ENCODE measurements at regions not wholly inside any gene's neighbourhood (a gene's known extent, or its start where the extent isn't known, plus 50 kb on each side); places are given as distances from the start of the nearest gene placed in this dataset.

DNA sequence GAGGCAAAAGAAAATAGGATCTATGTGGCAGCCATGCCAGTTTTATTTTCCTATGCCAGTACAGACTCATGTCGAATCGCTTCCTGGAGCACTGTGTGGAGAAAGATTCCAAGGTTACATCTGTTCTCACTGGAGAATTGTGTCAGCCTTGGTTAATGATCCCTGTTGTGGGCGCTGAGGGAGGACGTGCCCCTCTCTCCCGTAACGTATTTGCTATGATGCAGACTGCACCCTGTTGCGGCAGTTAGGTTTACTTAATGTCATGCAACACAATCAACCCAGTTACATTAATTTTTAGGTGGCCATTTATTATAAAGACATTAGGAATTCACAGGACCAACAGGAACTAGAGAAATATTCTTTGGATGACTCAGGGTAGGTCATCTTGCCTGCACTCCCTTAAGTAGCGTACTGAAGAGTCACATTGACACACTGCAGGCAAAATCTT, 892.9 kb downstream of the EFNB2 start:
- Histone ChIP-seq H3K36me3 (no peaks in the 10 kb centered on the region), H4K20me1 (no peaks in the 10 kb centered on the region), H3K9me3 (no peaks in the 10 kb centered on the region), H3K4me2 (no peak overlapping the region), H3K27ac (no peak overlapping the region), H3K27me3 (no peaks in the 10 kb centered on the region), H3K9ac (no peak overlapping the region), H3K4me1 (no peaks in the 10 kb centered on the region), H3K4me3 (no peak overlapping the region)
- no peak for TF ChIP-seq Cebpa-rat (IDR thresholded peaks at IDR 0.05)

DNA sequence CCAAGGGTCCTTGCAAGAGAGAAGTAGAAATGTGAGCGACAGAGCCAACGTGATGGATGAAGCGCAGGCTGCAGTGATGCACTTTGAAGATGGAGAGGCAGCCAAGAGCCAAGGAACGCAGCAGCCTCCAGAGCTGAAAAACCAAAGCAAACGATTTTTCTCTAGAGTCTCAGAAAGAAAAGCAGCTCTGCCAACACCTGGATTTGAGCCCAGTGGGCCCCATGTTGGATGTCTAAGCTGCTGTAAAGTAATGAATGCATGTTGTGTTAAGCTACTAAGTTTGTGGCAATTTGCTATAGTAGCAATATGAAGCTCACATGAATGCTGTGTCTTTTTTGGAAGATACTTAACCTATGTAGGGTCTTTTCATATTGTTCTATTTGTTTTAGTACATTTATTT, 894.3 kb downstream of the EFNB2 start:
- no peaks in the 10 kb centered on the region for H4K20me1 ChIP-seq
- H3K36me3 ChIP-seq, result no peaks in the 10 kb centered on the region
- no peaks in the 10 kb centered on the region for H3K4me1 ChIP-seq
- H3K4me2 ChIP-seq, result no peak overlapping the region
- H3K9me3 ChIP-seq, result no peaks in the 10 kb centered on the region
- H3K27ac ChIP-seq, result no peak overlapping the region
- H3K9ac ChIP-seq, result no peak overlapping the region
- H3K27me3 ChIP-seq, result no peaks in the 10 kb centered on the region
- H3K4me3 ChIP-seq, result no peak overlapping the region
- TF ChIP-seq Cebpa-rat (IDR thresholded peaks at IDR 0.05), result no peak

DNA sequence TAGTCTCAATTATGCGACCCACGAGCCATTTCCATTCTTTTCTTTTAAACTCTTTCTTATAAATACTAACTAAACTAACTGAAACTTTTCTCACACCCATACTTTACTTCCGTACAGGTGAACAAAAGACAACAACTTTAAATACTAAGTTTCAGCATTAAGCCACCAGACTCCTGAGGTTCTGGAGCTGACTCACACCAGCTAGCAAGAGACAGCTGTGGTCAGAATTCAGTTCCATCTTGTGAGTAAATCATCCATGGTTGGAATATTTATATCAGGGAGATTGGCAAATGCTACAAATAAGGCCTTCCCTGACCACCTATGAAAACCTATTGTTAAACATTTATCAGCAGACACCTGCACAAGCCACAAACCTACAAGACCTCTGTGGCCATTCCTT, 897.0 kb downstream of the EFNB2 start:
- Histone ChIP-seq H3K36me3 (no peaks in the 10 kb centered on the region), H3K4me1 (no peaks in the 10 kb centered on the region), H4K20me1 (no peaks in the 10 kb centered on the region), H3K9me3 (no peaks in the 10 kb centered on the region), H3K4me2 (no peak overlapping the region), H3K4me3 (no peak overlapping the region), H3K9ac (no peak overlapping the region), H3K27ac (no peak overlapping the region), H3K27me3 (no peaks in the 10 kb centered on the region)
- TF ChIP-seq Cebpa-rat (IDR thresholded peaks at IDR 0.05), result no peak

DNA sequence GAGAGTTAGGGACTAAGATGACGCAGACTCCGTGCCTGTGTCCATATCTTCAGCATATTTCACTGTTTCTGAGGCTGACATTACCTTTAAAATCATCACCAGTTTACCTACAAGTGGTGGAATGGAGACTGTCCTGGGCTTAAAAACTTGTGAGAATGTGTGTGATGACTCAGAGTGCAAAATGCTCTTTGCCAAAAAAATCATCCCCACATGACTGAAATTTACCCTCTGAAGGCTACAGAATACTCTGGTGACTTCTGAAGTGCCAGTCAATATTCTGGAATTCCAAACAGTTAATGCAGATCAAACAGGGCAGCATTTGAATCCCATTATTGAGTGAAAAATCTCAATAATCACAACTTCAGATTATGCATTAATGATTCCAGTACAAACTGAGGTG, 901.4 kb downstream of the EFNB2 start:
- Histone ChIP-seq H3K9me3 (no peaks in the 10 kb centered on the region), H3K27me3 (no peaks in the 10 kb centered on the region), H3K27ac (no peak overlapping the region), H3K36me3 (no peaks in the 10 kb centered on the region), H3K9ac (no peak overlapping the region), H3K4me3 (no peak overlapping the region), H3K4me1 (no peaks in the 10 kb centered on the region), H3K4me2 (no peak overlapping the region), H4K20me1 (no peaks in the 10 kb centered on the region)
- TF ChIP-seq Cebpa-rat (IDR thresholded peaks at IDR 0.05), result no peak

DNA sequence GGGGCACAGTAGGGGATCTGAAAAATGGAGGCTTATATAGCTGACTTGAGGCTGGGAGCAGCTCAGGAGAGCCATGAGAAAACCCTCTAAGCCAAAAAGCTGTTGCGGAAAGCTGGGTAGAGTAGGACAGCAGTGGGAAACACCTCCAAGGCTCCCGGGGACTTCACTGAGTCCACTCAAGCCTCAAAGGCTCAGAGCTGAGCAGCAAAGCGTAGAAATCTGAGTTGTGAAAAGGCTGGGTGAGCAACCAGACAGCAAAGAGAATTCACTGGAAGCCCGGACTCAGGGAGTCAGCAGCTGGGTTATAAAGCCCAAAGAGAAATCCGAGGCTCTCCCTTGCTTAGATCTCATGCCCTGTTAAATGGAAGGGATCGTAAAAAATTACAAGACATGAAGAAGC, 905.0 kb downstream of the EFNB2 start:
- Histone ChIP-seq H3K4me1 (no peaks in the 10 kb centered on the region), H3K4me3 (no peak overlapping the region), H3K4me2 (no peak overlapping the region), H3K9me3 (no peaks in the 10 kb centered on the region), H3K27me3 (no peaks in the 10 kb centered on the region), H3K36me3 (no peaks in the 10 kb centered on the region), H3K9ac (no peak overlapping the region), H3K27ac (no peak overlapping the region), H4K20me1 (no peaks in the 10 kb centered on the region)
- TF ChIP-seq Cebpa-rat (IDR thresholded peaks at IDR 0.05), result no peak

DNA sequence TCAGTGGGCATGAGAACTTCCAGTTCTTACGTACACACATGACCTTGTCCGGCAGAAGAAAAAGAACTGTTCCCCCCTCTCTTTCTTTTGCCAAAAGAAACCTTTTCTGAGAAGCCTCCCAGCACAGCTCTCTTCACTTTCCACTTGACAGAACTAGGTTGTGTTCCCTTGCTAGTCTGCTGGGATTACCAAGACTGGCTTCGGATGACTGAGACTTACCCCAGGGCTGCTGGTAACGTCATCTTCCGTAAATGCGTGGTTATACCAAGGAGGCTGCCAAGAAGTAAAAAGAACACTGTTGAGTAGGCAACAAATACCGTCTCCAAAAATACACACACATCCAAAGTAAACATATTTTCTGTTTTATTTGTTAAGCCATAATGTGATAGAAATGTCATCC, 908.2 kb downstream of the EFNB2 start:
- no peaks in the 10 kb centered on the region for H3K36me3 ChIP-seq
- TF ChIP-seq Cebpa-rat (IDR thresholded peaks at IDR 0.05), result no peak
- H3K4me3 ChIP-seq, result no peak overlapping the region
- H3K27me3 ChIP-seq, result no peaks in the 10 kb centered on the region
- no peaks in the 10 kb centered on the region for H4K20me1 ChIP-seq
- no peaks in the 10 kb centered on the region for H3K4me1 ChIP-seq
- H3K9me3 ChIP-seq, result no peaks in the 10 kb centered on the region
- no peak overlapping the region for H3K4me2 ChIP-seq
- H3K27ac ChIP-seq, result no peak overlapping the region
- no peak overlapping the region for H3K9ac ChIP-seq

DNA sequence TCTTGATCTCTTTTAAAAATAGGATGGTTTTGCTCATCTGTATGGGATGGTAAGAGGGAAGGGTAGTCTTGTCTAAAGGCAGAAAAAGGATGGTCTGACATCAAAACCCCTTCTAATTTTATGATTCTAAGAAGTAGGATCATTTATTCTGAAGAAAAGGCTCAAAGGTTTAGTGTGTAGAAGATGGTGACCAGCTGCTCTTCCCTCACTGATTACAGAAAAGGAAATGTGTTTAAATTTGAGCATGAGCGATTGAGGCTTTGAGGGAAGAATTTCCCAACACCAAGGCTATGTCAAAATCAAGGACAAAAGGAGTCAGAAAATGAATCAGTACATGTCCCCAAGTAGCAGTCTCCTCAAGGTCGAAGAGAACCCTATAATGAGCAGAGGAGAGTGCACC, 909.8 kb downstream of the EFNB2 start:
- Histone ChIP-seq H3K4me2 (no peak overlapping the region), H3K4me3 (no peak overlapping the region), H3K36me3 (no peaks in the 10 kb centered on the region), H4K20me1 (no peaks in the 10 kb centered on the region), H3K27me3 (no peaks in the 10 kb centered on the region), H3K9me3 (no peaks in the 10 kb centered on the region), H3K4me1 (no peaks in the 10 kb centered on the region), H3K9ac (no peak overlapping the region), H3K27ac (no peak overlapping the region)
- TF ChIP-seq Cebpa-rat (IDR thresholded peaks at IDR 0.05), result no peak

DNA sequence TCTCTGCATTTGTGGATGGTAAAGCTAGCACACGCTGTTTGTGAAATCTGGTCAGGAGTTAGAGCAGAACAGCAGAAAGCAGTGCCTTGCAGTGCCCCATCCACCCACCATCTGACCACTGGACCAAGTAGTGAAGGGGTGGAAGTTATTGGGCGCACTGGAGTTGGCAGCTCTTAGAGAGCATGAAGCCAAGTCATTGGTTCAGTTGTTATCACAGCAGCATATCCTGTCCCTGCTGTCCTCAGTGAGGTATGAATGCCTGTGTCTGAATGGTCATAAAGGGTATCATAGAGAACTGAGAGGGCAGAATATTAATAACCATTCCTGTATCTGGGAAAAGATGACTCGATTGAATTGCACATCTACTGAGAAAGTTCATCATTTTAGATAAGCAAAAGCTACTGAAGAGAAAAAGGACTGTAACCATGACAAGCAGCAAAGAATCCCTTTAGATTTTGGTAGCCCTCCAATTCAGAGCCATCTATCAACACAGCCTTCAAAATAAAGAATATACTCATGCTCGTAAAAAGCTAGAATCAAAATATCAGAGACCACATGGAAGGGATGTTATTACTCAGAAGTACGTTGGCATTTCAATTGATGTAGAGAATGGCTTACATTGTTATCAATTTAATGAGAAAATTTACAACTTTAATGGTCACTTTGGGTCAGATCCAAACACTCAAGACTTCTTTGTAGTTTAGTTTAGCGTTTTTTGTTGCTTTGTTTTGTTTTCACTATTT, 919.0 kb downstream of the EFNB2 start:
- Histone ChIP-seq H3K9ac (no peak overlapping the region), H3K9me3 (no peaks in the 10 kb centered on the region), H3K36me3 (no peaks in the 10 kb centered on the region), H3K27ac (no peak overlapping the region), H3K4me1 (no peaks in the 10 kb centered on the region), H3K27me3 (no peaks in the 10 kb centered on the region), H3K4me2 (no peak overlapping the region), H4K20me1 (no peaks in the 10 kb centered on the region), H3K4me3 (no peak overlapping the region)
- TF ChIP-seq Cebpa-rat (IDR thresholded peaks at IDR 0.05), result no peak

DNA sequence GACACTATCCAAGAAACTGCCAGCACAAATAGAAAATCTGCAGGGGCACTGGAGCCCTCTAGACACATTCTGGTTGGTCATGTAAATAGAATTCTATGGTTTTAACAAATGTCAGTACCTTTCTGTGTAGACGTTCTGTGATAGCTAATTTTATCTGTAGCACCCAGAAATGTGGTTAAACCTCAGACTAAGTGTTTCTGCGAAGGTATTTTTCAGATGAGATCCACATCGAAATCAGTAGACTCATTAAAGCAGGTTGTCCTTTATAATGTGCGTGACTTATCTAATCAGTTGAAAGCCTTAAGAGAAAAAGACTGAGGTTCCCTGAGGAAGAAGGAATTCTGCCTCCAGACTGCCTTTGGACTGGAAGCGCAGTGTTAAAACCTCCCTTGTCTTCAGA, 922.9 kb downstream of the EFNB2 start:
- H3K9ac ChIP-seq, result no peak overlapping the region
- no peak overlapping the region for H3K4me3 ChIP-seq
- no peaks in the 10 kb centered on the region for H3K27me3 ChIP-seq
- no peaks in the 10 kb centered on the region for H3K36me3 ChIP-seq
- H3K27ac ChIP-seq, result no peak overlapping the region
- no peak overlapping the region for H3K4me2 ChIP-seq
- no peaks in the 10 kb centered on the region for H3K4me1 ChIP-seq
- TF ChIP-seq Cebpa-rat (IDR thresholded peaks at IDR 0.05), result no peak
- no peaks in the 10 kb centered on the region for H3K9me3 ChIP-seq
- no peaks in the 10 kb centered on the region for H4K20me1 ChIP-seq

DNA sequence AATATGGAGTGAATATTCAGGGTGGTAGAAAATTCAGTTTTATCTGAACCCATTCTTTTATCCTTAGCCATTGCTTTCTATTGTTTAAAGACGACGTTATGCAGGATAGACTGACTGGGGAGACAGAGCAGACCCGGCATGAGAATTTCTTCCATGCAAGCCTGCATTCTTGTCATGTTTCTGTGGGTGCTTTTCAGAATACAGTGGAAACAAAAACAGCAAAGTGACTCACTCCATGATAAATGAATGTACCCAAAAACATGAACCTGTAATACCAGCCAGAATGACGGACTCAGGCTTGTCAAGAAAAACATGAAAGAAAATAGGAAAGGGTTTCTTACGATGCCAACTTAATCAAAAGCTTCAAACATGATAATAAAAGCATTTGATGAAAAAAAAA, 924.0 kb downstream of the EFNB2 start:
- Histone ChIP-seq H3K4me1 (no peaks in the 10 kb centered on the region), H3K9me3 (no peaks in the 10 kb centered on the region), H3K27ac (no peak overlapping the region), H3K36me3 (no peaks in the 10 kb centered on the region), H3K27me3 (no peaks in the 10 kb centered on the region), H3K4me2 (no peak overlapping the region), H3K9ac (no peak overlapping the region), H4K20me1 (no peaks in the 10 kb centered on the region), H3K4me3 (no peak overlapping the region)
- TF ChIP-seq Cebpa-rat (IDR thresholded peaks at IDR 0.05), result no peak

DNA sequence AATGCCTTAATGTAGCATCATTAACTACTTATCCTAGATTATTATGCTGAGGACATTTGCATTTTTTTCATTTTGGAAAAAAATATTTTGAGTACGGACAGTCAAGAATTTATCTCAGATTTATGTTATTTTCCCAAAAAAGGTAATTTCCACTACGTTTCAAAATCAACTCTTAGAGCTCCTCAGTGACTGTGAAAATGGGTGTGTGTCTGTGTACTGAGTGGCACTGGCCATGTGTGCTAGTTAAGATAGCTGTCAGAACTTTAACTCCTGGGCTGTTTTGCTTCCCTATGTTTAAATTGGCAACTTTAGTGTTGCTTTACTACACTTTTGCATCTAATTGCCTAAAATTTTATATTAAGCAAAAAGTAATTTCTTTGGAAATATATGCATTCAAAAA, 927.4 kb downstream of the EFNB2 start:
- H3K4me3 ChIP-seq, result no peak overlapping the region
- H3K27me3 ChIP-seq, result no peaks in the 10 kb centered on the region
- no peak overlapping the region for H3K27ac ChIP-seq
- no peak for TF ChIP-seq Cebpa-rat (IDR thresholded peaks at IDR 0.05)
- no peak overlapping the region for H3K9ac ChIP-seq
- H3K9me3 ChIP-seq, result no peaks in the 10 kb centered on the region
- H3K4me2 ChIP-seq, result no peak overlapping the region
- H4K20me1 ChIP-seq, result no peaks in the 10 kb centered on the region
- no peaks in the 10 kb centered on the region for H3K36me3 ChIP-seq
- H3K4me1 ChIP-seq, result no peaks in the 10 kb centered on the region
